HG02763 (cell line): ENCODE measurements at regions not wholly inside any gene's neighbourhood (a gene's known extent, or its start where the extent isn't known, plus 50 kb on each side); places are given as distances from the start of the nearest gene placed in this dataset.
"Not testable (repeated sequence)": the region's sequence is repeated elsewhere in the genome, so short reads cannot be mapped to it uniquely, and the experiment has no call there.

Experiments
- ATAC-seq: cut with Tn5 transposase; IDR thresholded peaks from one replicate; pipeline ENCODE4 v1.9.1; 2021; ENCODE audit warnings: mild to moderate bottlenecking, moderate library complexity; ENCODE audit not compliant: unreplicated experiment

- no peak for ATAC-seq
Observed at GRCh38 chr21:14058566-14058965, 152.2 kb downstream of the LIPI start.

DNA sequence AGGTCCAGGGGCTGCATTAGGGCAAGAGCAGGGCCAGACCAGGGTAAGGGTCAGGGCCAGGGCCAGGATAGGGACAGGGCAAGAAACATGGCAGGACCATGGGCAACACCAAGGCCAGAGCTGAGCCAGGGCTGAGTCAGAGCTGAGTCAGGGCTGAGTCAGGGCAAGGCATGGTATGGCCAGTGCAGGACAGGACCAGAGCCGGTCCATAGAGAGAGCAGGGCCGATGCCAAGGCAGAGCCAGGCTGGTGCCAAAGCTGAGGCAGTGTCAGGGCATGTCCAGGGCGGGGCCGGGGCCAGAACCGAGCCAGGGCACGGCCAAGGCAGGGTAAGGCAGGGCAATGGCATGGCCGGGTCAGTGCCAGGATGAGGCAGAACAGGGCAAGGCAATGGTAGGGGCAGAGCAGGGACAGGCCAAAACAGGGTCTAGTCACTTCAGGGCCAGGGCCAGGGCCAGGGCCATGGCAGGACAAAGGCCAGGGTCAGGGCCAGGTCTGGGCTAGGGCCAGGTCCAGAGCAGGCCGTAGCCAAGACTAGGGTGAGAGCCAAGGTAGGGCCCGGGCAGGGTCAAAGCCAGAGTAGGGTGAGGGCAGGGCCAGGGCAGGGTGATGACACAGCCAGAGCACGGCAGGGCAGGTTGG, 152.8 kb downstream of the LIPI start:
- ATAC-seq, result not testable (repeated sequence)

GRCh38 chr21:14057313-14057712, 153.4 kb downstream of the LIPI start:
- no peak for ATAC-seq

DNA sequence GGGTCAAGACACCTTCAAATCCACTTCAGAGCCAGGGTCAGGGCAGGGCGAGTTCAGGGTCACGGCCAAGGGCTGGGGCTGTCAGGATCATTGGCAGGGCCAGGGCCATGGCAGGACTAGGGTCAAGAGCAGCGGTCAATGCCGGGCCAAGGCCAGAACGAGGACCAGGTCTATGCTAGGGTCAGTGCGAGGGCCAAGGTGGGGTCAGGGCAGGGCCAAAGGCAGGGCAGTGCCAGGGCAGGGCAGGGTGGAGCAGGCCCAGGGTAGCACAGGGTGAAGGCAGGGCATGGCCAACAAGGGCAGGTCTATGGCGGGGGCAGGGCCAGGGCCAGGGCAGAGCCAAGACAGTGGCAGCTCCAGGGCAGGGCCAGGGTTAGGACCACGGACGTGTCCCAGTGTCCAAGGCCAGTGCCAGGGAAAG, 154.0 kb downstream of the LIPI start:
- ATAC-seq, result no peak

DNA sequence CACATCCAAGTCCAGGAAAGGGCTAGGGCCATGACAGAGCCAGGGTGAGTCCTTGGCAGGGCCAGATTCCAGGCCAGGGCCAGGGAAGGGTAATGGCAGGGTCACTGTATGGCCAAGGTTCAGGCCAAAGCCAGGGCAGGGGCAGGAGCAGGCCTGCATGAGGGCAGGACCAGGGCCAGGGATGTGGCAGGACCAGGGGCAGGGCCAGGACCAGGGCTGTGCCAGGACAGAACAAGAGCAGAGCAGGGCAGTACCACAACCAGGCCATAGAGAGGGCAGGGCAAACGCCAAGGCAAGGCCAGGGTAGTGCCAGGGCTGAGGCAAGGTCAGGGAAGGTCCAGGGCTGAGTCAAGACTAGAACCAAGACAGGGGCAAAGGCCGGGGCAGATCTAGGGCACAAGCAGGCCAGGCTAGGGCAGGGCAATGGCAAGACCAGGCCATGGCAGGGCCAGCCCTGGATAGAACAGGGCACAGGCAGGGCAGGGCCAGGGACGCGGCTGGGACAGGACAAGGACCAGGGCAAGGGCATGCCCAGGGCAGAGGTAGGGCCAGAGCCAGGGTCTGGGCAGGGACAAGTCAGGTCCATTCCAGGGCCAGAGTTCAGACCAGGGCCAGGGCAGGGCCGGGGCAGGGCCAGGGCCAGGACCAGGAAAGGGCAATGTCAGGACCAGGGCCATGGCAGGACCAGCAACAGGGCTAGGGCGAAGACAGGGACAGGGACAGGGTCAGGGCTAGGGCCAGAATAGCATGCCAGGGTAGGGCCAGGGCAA, 154.8 kb downstream of the LIPI start:
- ATAC-seq, result not testable (repeated sequence)

- ATAC-seq, result no peak
Observed at GRCh38 chr21:14054682-14055081, 156.1 kb downstream of the LIPI start.

DNA sequence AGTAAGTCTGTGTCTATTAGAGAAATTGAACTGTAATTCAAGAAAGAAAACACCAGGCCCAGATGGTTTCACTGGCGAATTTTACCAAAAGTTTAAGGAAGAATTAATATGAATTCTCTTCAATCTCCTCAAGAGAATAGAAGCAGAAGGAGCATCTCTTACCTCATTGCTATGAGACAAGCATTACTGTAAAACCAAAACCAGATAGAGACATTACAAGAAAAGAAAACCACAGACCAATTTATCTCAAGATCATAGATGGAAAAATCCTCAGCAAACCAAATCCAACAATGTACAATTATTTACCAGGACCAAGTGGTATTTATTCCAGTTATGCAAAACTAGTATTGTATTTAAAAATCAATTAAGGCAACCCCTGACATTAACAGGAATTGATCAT, 160.6 kb downstream of the LIPI start:
- ATAC-seq, result no peak

DNA sequence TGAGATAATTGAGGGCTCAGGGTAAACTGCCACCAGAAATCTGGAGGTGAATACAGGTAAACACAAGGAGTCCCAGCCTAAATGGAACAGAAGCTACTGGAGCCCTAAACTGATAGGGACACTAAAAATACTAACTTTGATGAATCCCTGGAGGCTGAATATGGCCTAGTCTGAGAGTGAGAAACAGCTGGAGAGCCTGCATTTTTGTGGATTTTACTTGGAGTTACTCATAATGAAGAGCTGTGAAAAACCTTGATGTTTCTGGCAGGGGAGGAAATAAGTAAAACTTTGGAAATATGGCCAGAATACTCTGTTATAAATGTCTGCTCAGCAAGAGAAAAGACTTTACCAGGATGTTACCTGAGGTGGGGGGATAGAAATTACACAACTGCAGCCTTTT, 164.4 kb downstream of the LIPI start:
- no peak for ATAC-seq

DNA sequence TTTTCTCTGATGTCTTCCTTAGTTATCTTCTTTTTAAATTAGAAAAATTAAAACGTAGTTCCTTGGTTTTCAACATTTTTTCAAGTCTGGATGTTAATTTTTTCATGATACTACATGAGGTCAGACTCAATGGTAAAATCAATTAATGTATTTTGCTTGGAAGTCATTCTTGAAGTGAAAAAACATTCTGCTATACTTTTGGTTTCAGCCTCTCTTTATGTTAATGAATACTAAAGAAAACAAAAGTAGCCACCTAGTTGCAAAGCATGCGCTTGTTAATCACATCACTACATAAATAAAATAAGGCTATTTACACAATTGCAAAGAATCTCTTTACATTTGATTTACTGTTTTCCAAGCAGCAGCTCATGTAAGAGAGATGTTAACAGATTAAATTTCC, 170.4 kb downstream of the LIPI start:
- no peak for ATAC-seq

- not testable (repeated sequence) for ATAC-seq
Observed at GRCh38 chr21:14028619-14029018, 182.1 kb downstream of the LIPI start.

DNA sequence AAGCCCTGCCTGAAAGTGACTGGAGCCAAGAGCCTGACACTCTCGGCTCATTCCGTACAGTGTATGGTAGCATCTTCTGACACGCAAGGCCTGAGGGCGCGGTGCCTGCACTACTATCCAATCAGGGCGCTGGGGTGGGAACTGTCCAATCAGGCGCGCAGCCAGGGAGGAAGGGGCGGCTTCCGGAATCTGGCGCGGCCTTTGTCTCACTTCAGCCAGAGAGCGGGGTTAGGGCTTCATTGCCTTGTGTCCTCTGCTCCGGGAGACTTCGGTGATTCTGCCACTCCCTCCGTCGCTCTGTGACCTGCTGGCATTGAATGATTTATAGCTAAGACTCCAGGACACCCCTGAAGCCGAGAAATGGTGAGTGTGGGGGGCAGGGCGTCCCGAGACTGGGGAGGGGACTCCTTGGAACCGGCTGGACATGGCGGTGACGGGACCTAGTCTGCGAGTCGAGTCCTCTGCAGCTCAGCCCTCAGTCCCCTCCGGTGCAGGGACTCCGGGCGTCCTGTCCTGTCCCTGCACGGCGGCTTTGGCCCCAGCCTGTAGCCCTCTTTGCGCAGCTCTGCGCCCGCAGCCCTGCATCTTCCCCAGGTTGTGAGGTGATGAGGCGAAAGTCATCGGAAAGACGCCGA, 183.4 kb downstream of the LIPI start:
- ATAC-seq, result peak; percentile 100

DNA sequence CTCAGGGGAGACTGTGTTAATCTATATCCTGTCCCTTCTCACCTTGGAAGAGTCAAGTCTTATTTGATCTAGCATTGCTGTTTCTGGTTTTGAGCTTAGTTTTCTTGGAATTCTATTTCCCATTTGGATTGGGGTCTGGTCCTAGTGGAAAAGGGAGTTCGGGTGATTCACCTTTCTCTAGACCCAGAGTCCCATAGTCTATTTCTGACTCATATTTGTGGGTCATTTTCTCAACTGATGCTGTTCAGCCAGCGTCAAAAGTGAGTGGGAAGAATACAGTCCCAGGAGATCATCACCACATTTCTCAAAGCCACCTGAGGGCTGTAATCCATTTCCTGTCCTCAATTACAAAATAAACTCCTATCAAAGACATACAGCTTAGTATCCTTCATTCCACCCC, 190.6 kb downstream of the LIPI start:
- ATAC-seq, result not testable (repeated sequence)

GRCh38 chr21:14015841-14016240, 194.9 kb downstream of the LIPI start:
- ATAC-seq, result not testable (repeated sequence)

DNA sequence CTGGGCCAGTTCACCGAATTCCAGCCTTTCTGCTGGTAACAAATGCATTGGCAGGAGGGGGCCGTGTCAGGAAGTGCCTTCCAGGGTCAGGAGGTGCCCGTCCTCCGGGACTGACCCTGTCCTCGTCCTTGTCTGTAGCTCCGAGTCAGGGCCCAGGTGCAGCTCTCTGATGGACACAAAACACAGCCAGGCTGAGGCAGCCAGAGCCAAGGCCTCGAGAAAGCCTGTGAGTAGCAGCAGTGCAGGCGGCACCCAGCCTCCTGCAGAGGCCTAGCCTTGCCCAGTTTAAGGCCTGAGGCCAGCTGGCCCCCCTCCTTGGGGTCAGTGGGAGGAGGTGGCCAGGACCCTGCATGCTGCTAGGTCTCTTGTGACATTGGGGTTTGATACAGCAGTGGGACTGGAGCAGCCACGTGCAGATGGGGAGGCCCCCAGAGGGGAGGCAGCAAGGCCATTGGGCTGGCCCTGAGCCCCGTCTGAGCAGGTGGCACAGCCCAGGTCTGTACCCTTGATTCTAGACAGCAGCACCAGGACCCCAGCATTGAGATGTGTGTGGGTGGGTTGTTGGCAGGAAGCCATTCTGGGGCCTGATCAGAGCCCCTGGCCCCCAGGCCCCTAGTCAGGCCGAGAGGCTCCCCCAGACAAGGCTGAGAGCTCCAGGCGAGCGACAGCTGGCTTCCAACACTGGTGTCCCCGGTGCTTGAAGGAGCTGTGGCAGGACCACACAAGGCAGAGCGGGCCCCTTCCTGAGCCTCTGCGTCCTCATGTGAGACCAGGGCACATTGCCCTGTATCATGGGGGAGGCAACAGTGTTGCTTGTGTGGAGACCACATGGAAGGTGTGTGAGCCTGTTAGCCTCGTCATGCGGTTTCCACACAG, 196.9 kb downstream of the LIPI start:
- not testable (repeated sequence) for ATAC-seq

DNA sequence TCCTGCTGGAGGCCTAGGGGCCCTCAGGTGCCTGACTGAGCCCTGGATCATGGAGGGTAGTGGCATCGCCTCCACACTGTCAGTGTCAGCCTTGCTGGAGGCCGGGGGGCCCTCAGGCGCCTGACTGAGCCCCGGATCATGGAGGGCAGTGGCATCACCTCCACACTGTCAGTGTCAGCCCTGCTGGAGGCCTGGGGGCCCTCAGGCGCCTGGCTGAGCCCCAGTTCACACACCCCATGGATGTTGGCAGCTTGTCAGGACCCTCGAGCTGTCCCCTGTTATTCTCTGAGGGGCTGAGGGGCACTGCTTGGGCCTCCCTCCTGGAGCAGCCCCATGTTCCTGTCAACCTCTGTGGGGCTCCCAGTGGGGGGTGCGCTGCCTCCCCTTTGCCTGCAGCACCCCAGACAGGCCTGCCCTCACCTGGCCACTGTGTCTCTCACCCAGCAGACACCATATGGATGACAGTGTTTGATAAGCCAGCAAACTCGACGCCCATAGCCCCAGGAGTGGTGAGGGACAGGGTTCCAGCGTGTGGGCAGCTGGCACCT, 197.6 kb downstream of the LIPI start:
- ATAC-seq, result no peak

GRCh38 chr21:14012409-14012808, 198.3 kb downstream of the LIPI start:
- no peak for ATAC-seq

DNA sequence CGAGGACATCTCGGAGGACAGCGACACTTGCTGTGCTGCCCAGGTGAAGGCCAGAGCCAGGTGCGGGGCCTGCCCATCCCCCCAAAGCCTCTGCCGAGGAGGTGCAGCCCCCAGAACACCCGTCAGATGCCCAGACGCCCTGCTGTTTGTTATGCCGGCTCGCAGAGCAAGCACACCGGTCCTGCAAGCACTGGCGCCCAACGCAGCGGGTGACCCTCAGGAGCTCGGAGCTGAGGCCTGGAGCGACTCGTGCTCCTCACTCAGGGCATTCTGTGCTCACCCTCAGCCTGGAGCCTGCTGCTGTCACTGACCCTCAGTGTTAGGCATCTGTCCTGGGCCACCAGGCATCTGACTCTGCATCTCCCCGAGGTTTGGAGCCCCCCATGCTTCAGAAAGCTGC, 199.0 kb downstream of the LIPI start:
- not testable (repeated sequence) for ATAC-seq

GRCh38 chr21:14011149-14011548, 199.6 kb downstream of the LIPI start:
- ATAC-seq, result not testable (repeated sequence)

DNA sequence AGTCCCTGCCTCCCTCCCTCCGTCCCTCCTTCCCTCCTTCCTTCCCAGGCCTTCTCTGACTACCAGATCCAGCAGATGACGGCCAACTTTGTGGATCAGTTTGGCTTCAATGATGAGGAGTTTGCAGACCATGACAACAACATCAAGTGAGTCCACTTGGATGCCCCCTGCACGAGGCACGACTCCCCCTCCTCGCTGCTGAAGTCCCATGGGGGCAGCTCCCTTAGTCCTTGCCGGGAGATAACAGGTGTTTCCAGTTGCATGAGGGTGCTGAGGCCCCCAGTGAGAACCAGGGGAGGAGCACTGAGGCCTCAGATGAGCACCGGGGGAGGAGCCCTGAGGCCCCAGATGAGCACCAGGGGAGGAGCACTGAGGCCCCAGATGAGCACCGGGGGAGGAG, 200.0 kb downstream of the LIPI start:
- no peak for ATAC-seq

DNA sequence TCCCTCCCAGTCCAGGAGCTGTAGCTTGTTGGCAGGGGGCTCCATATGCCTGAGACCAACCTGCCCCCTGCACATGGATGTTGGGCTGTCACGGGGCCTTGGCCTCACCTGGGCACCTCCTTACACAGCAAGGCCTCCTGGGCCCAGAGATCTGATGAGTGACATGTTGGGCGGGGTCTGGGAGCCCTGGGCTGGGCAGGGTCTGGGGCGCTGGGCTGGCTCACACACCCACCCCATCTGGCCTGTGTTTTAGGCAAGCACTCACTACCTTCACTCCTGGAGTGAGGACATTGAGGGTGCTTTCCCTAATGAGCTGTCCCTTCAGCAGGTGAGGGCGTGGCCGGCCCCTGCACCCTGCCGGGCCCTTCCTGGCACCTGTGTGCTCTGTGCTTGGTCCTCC, 200.8 kb downstream of the LIPI start:
- not testable (repeated sequence) for ATAC-seq
